ENCODE measurements at regions not wholly inside any gene's neighbourhood (a gene's known extent, or its start where the extent isn't known, plus 50 kb on each side); places are given as distances from the start of the nearest gene placed in this dataset.

DNA sequence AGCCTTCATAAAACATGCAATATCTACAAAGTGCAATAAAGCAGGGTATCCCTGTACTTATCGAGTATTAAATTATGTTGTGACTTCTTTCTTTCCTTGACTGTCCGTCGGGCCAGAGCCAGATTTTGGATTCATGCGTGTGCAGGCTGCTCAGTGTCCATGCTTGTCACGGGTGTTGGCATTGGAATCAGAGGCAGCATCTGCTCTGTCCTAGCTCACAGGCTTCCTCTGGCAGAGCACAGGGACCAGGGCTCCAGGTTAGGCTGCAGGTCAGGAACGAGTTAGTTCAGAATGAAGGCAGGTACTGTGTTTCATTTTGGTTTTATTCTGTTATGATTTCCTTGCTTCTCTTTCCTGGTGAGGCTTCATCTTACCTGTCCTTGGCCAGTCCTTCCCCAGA is 249.8 kb downstream of the AUH start (continued):
- TF ChIP-seq, protein P1, sequence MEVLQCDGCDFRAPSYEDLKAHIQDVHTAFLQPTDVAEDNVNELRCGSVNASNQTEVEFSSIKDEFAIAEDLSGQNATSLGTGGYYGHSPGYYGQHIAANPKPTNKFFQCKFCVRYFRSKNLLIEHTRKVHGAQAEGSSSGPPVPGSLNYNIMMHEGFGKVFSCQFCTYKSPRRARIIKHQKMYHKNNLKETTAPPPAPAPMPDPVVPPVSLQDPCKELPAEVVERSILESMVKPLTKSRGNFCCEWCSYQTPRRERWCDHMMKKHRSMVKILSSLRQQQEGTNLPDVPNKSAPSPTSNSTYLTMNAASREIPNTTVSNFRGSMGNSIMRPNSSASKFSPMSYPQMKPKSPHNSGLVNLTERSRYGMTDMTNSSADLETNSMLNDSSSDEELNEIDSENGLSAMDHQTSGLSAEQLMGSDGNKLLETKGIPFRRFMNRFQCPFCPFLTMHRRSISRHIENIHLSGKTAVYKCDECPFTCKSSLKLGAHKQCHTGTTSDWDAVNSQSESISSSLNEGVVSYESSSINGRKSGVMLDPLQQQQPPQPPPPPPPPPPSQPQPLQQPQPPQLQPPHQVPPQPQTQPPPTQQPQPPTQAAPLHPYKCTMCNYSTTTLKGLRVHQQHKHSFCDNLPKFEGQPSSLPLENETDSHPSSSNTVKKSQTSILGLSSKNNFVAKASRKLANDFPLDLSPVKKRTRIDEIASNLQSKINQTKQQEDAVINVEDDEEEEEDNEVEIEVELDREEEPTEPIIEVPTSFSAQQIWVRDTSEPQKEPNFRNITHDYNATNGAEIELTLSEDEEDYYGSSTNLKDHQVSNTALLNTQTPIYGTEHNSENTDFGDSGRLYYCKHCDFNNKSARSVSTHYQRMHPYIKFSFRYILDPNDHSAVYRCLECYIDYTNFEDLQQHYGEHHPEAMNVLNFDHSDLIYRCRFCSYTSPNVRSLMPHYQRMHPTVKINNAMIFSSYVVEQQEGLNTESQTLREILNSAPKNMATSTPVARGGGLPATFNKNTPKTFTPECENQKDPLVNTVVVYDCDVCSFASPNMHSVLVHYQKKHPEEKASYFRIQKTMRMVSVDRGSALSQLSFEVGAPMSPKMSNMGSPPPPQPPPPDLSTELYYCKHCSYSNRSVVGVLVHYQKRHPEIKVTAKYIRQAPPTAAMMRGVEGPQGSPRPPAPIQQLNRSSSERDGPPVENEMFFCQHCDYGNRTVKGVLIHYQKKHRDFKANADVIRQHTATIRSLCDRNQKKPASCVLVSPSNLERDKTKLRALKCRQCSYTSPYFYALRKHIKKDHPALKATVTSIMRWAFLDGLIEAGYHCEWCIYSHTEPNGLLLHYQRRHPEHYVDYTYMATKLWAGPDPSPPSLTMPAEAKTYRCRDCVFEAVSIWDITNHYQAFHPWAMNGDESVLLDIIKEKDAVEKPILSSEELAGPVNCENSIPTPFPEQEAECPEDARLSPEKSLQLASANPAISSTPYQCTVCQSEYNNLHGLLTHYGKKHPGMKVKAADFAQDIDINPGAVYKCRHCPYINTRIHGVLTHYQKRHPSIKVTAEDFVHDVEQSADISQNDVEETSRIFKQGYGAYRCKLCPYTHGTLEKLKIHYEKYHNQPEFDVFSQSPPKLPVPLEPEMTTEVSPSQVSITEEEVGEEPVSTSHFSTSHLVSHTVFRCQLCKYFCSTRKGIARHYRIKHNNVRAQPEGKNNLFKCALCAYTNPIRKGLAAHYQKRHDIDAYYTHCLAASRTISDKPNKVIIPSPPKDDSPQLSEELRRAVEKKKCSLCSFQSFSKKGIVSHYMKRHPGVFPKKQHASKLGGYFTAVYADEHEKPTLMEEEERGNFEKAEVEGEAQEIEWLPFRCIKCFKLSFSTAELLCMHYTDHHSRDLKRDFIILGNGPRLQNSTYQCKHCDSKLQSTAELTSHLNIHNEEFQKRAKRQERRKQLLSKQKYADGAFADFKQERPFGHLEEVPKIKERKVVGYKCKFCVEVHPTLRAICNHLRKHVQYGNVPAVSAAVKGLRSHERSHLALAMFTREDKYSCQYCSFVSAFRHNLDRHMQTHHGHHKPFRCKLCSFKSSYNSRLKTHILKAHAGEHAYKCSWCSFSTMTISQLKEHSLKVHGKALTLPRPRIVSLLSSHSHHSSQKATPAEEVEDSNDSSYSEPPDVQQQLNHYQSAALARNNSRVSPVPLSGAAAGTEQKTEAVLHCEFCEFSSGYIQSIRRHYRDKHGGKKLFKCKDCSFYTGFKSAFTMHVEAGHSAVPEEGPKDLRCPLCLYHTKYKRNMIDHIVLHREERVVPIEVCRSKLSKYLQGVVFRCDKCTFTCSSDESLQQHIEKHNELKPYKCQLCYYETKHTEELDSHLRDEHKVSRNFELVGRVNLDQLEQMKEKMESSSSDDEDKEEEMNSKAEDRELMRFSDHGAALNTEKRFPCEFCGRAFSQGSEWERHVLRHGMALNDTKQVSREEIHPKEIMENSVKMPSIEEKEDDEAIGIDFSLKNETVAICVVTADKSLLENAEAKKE (CRISPR knock-in tag; IDR thresholded peaks at IDR 0.05), result no peak
- TF ChIP-seq EZH2 (IDR thresholded peaks at IDR 0.05; ENCODE audit: low read depth, unreplicated experiment), result no peak
- TF ChIP-seq STAT1 (IDR thresholded peaks at IDR 0.05; ENCODE audit: unreplicated experiment), result no peak
- no peak for TF ChIP-seq CREB1 (CRISPR knock-in tag; IDR thresholded peaks at IDR 0.05; ENCODE audit: low read depth)
- TF ChIP-seq NANOG (IDR thresholded peaks at IDR 0.05; ENCODE audit: borderline replicate concordance), result no peak
- TF ChIP-seq ZNF331 (CRISPR knock-in tag; IDR thresholded peaks at IDR 0.05; ENCODE audit: low read depth), result no peak
- TF ChIP-seq POLR2AphosphoS5 (IDR thresholded peaks at IDR 0.05; ENCODE audit: low read depth), result no peak

- Mint-ChIP-seq H3K27me3 (ENCODE audit: insufficient read depth, low read depth, poor library complexity) (no peaks in the 10 kb centered on the region), H3K9me3 (peaks cover 20% of the 10 kb centered on the region; the same call in 2 of the 3 replicates), H3K4me1 (peaks cover 4% of the 10 kb centered on the region), H3K4me3 (no peak overlapping the region), H3K27ac (no peak overlapping the region), H3K36me3 (ENCODE audit: low read depth) (peaks cover 13% of the 10 kb centered on the region; the same call in 2 of the 3 replicates)
- H2AFZ ChIP-seq, result no peak overlapping the region
- no peaks in the 10 kb centered on the region for H3F3A ChIP-seq (replicated peaks; ENCODE audit: low read depth)
- no peaks in the 10 kb centered on the region for H3K36me3 ChIP-seq (ENCODE audit: insufficient read depth)
- DNase-seq (ENCODE audit: low spot score) (no peak), ATAC-seq (no peak)
- H3K27ac ChIP-seq (ENCODE audit: low read depth), result no peak overlapping the region
- H3K4me3 ChIP-seq, result no peak overlapping the region
- no peaks in the 10 kb centered on the region for H4K20me1 ChIP-seq (replicated peaks; ENCODE audit: insufficient read depth)
- H3K9me2 ChIP-seq (ENCODE audit: insufficient read depth), result no peaks in the 10 kb centered on the region; the same call in 1 of the 2 replicates
- H3K4me2 ChIP-seq, result no peak overlapping the region
- H3K4me1 ChIP-seq (ENCODE audit: insufficient read depth), result no peaks in the 10 kb centered on the region
- H3K79me2 ChIP-seq (replicated peaks; ENCODE audit: insufficient read depth), result no peaks in the 10 kb centered on the region
- H3K27me3 ChIP-seq (ENCODE audit: insufficient read depth), result no peaks in the 10 kb centered on the region
- TF ChIP-seq REST (IDR thresholded peaks at IDR 0.05; ENCODE audit: unreplicated experiment), result no peak
Measured at GRCh38 chr9:91113016-91113415, 248.7 kb downstream of the AUH start.
